A673 (cell line): ENCODE measurements at regions not wholly inside any gene's neighbourhood (a gene's known extent, or its start where the extent isn't known, plus 50 kb on each side); places are given as distances from the start of the nearest gene placed in this dataset.

Source experiments
- BruUV-seq: library from RNA; stranded (reverse); fragments of 400-500 nt; replicated peaks from 2 replicates; lab custom pipeline; 2021; lab: Mats Ljungman, UMichigan
- CTCF ChIA-PET: fragments of 300-600 bp; sonication (Branson Sonifier 250); formaldehyde crosslinking; loops from one replicate; lab custom pipeline; 2022; ENCODE audit warnings: antibody characterized with exemption; lab: Charles Lee
- POLR2A ChIA-PET: fragments of 300-600 bp; sonication (Branson Sonifier 250); formaldehyde crosslinking; loops from one replicate; lab custom pipeline; 2022; ENCODE audit warnings: antibody characterized with exemption; ENCODE audit not compliant: low non-redundant PET; lab: Charles Lee
- DNase-seq: peaks from one replicate; pipeline ENCODE4 v3.0.0-alpha.2; 2015; ENCODE audit warnings: low spot score
- H3K27ac ChIP-seq: fragments of 200-600 bp; sonication (generic); 2 replicates; pipeline ENCODE4 v1.5.1; 2016; ENCODE audit warnings: mixed run types, low read depth, mild to moderate bottlenecking, mixed read lengths, antibody characterized with exemption, low read length; ENCODE audit not compliant: poor library complexity, severe bottlenecking
- H3K27me3 ChIP-seq: fragments of 200-600 bp; sonication (generic); replicated peaks from 2 replicates; pipeline ENCODE4 v1.6.1; 2017; ENCODE audit warnings: mixed run types, low read depth, mild to moderate bottlenecking, mixed read lengths, antibody characterized with exemption, low read length; ENCODE audit not compliant: insufficient read depth, poor library complexity
- H3K36me3 ChIP-seq: fragments of 200-600 bp; sonication (generic); 2 replicates; pipeline ENCODE4 v1.6.1; 2016; ENCODE audit warnings: mixed run types, mild to moderate bottlenecking, mixed read lengths, antibody characterized with exemption, low read length; ENCODE audit not compliant: insufficient read depth, poor library complexity, severe bottlenecking
- H3K4me1 ChIP-seq: fragments of 200-600 bp; sonication (generic); 2 replicates; pipeline ENCODE4 v1.6.1; 2017; ENCODE audit warnings: mixed run types, mild to moderate bottlenecking, mixed read lengths, antibody characterized with exemption, low read length; ENCODE audit not compliant: insufficient read depth, poor library complexity, severe bottlenecking
- H3K4me3 ChIP-seq: fragments of 200-600 bp; sonication (generic); 2 replicates; pipeline ENCODE4 v1.5.1; 2016; ENCODE audit warnings: low read depth, mixed run types, mild to moderate bottlenecking, mixed read lengths, low read length; ENCODE audit not compliant: poor library complexity, severe bottlenecking
- H3K9me3 ChIP-seq: fragments of 200-600 bp; sonication (generic); 2 replicates; pipeline ENCODE4 v1.6.1; 2016; ENCODE audit warnings: mixed run types, low read depth, mild to moderate bottlenecking, mixed read lengths, antibody characterized with exemption, low read length; ENCODE audit not compliant: poor library complexity, severe bottlenecking
- EZH2 ChIP-seq: fragments of 200-600 bp; sonication (generic); IDR thresholded peaks from 2 replicates; pipeline ENCODE4 v1.6.1; 2017; ENCODE audit warnings: borderline replicate concordance, low read depth, mild to moderate bottlenecking, mixed read lengths, antibody characterized with exemption, low read length; ENCODE audit not compliant: poor library complexity, severe bottlenecking
- intact Hi-C: fragments of 100-400 bp; cut with micrococcal nuclease; formaldehyde crosslinking; loops from one replicate; pipeline ENCODE4 v1.10.0; 2022; ENCODE audit not compliant: unreplicated experiment
- TF ChIP-seq, protein P1 (sequence below): fragments of 300-800, 200-600 bp; sonication (generic); conservative IDR thresholded peaks from 2 replicates; pipeline ENCODE4 v1.5.1; 2017; ENCODE audit warnings: low read depth, mild to moderate bottlenecking, antibody characterized with exemption, low read length, moderate library complexity, mixed read lengths

DNA sequence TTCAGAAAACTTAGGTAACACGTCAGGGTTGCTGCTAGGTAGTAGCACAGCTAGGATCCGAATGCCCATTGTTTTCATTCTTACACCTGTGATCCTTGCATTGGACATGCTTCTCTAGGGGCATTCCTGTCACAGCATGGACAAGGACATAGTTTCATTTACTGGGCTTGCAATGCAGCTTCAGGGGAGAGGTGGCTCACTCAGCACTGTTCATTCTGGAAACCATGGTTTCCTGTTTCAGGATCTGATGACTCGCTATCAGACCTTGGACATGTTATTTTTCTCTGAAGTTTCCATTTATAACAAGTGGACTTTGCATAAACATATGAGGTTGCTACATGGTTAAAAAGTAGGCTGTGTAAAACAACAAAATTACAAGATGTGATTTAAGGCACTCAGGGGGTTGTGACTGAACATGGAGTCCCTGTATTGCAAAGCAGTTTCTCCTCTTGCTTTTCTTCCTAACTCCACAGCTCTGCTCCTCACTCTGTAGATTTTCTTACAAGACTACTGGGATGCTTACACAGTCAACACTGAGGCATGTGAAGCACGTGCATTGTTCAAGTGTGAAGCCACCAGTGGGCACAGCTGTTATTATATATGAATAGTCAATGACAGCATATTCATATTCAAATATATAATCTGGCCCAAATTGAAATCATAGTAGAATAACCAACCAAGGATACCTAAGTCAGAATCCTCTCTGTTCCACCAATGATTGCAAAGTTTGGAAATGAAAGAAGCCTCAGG lies 66.1 kb upstream of the STK32A start:
- no peaks in the 10 kb centered on the region for H3K9me3 ChIP-seq
- H3K27me3 ChIP-seq: peaks cover 13% of the 10 kb centered on the region
- no peak overlapping the region for H3K27ac ChIP-seq
- intact Hi-C loops: no loop called here
- no TSS peak for BruUV-seq
- H3K36me3 ChIP-seq: no peaks in the 10 kb centered on the region
- TF ChIP-seq, protein P1, sequence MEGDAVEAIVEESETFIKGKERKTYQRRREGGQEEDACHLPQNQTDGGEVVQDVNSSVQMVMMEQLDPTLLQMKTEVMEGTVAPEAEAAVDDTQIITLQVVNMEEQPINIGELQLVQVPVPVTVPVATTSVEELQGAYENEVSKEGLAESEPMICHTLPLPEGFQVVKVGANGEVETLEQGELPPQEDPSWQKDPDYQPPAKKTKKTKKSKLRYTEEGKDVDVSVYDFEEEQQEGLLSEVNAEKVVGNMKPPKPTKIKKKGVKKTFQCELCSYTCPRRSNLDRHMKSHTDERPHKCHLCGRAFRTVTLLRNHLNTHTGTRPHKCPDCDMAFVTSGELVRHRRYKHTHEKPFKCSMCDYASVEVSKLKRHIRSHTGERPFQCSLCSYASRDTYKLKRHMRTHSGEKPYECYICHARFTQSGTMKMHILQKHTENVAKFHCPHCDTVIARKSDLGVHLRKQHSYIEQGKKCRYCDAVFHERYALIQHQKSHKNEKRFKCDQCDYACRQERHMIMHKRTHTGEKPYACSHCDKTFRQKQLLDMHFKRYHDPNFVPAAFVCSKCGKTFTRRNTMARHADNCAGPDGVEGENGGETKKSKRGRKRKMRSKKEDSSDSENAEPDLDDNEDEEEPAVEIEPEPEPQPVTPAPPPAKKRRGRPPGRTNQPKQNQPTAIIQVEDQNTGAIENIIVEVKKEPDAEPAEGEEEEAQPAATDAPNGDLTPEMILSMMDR: no peak
- TF ChIP-seq EZH2: no peak
- H3K4me1 ChIP-seq: no peaks in the 10 kb centered on the region
- no peak overlapping the region for H3K4me3 ChIP-seq
- POLR2A ChIA-PET: no interaction called here
- CTCF ChIA-PET: interaction anchor here (1.0 kb wide), 1 partner anchor 20 kb away, joined by 4 read pairs; no protein-coding TSS in a partner anchor
- no peak for DNase-seq

DNA sequence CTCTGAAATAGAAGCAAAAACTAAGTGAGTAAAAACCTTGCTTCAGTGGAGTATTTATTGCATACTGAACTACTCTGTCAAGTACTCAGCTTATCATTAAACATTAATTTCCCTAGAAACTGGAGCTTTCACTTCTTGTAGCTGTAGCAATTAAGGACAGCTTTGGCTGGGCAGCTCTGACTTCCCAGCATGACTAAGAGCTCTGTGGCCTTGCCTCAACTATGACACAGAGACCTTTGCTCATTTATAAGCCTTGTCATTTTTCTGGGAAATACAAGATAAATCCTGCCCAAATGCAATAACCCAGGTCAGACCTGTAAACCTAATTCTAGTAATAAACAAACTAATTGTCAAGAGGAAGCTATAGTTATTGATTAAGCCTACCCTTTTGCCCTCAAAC lies 65.4 kb upstream of the STK32A start:
- BruUV-seq: no TSS peak
- H3K9me3 ChIP-seq: no peaks in the 10 kb centered on the region
- no peak overlapping the region for H3K27ac ChIP-seq
- intact Hi-C loops: no loop called here
- ChIA-PET POLR2A (no interaction called here), CTCF (interaction anchor here (1.0 kb wide), 1 partner anchor 20 kb away, joined by 4 read pairs; no protein-coding TSS in a partner anchor)
- H3K36me3 ChIP-seq: no peaks in the 10 kb centered on the region
- no peak overlapping the region for H3K4me3 ChIP-seq
- no peaks in the 10 kb centered on the region for H3K4me1 ChIP-seq
- peaks cover 14% of the 10 kb centered on the region for H3K27me3 ChIP-seq
- TF ChIP-seq, protein P1: no peak
- TF ChIP-seq EZH2: no peak
- DNase-seq: no peak

DNA sequence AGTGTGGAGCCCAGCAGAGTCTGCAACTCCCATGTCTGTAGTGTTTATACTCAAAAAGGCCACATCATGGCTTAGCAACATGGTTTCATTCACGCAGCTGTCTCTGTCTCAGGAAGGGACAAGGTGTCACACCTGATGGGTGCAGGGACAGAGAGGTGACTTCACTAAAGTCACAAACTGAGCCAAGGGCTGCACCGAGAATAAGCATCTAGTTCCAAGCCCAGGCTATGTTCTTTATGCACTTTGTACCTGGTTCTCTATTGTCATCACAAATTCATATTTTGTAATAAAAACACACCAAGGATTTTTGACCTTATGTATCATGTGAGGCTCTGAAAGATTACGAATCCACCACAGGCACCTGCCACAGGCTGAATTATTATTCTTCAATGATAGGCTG lies 64.9 kb upstream of the STK32A start:
- POLR2A ChIA-PET: no interaction called here
- H3K4me1 ChIP-seq: no peaks in the 10 kb centered on the region
- H3K36me3 ChIP-seq: no peaks in the 10 kb centered on the region
- no peak for DNase-seq
- BruUV-seq: no TSS peak
- H3K27me3 ChIP-seq: peaks cover 18% of the 10 kb centered on the region
- no peak overlapping the region for H3K4me3 ChIP-seq
- no peak for TF ChIP-seq EZH2
- TF ChIP-seq, protein P1: no peak
- CTCF ChIA-PET: no interaction called here
- intact Hi-C loops: no loop called here
- H3K27ac ChIP-seq: no peak overlapping the region
- no peaks in the 10 kb centered on the region for H3K9me3 ChIP-seq
